Caki2 (cell line): ENCODE measurements at regions not wholly inside any gene's neighbourhood (a gene's known extent, or its start where the extent isn't known, plus 50 kb on each side); places are given as distances from the start of the nearest gene placed in this dataset.

Experiments
- DNase-seq: peaks from one replicate; pipeline ENCODE4 v3.0.0-alpha.2; 2015; ENCODE audit warnings: low read depth
- in situ Hi-C: cut with HindIII; loops from 2 replicates; pipeline ENCODE4 v1.10.0; 2016; ENCODE audit warnings: low sequenced_read_pairs, low pct_unique_long_range_greater_than_20kb, mixed read lengths

DNA sequence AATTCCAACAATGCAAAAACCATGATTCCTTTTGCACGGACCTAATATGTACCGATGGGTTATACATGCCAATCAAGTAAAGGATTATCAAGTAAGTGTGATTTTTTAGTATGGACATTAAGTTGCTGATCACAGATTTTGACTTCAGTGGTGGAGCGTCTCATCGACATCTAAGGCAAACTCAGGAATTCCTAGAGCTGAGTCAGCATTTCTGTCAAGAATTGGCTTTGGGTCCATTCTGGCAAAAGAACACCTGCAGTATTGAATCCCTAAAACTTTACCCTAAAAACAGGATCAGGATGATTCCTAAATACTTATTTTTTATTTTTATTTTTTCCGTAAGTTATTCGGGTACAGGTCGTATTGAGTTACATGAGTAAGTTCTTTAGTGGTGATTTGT lies 83.6 kb downstream of the HPGD start:
- DNase-seq, result no peak
- in situ Hi-C loops, result no loop called here

- in situ Hi-C loops, result no loop called here
- DNase-seq, result no peak
These were observed 84.5 kb downstream of the HPGD start for GRCh38 chr4:174437749-174438148.

DNA sequence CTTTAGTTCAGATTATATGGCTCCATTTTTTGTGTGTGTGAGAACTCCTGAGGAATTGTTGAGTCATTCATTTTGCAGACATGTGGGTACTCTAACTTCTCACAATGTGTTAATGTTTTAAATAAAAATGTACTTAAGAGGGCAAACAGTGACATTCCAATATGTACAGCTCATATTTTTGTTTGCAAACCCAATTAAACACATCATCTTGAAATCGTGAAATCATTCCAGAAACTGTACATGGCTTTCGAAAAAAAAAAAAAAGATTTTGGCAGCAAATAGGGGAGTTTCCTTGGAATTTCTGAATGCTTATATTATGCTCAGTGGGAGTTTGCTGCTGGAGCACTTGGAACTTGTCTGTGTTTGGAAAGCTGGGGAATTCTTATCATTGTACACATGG lies 85.0 kb downstream of the HPGD start:
- peak; percentile 68 for DNase-seq
- in situ Hi-C loops, result no loop called here

DNA sequence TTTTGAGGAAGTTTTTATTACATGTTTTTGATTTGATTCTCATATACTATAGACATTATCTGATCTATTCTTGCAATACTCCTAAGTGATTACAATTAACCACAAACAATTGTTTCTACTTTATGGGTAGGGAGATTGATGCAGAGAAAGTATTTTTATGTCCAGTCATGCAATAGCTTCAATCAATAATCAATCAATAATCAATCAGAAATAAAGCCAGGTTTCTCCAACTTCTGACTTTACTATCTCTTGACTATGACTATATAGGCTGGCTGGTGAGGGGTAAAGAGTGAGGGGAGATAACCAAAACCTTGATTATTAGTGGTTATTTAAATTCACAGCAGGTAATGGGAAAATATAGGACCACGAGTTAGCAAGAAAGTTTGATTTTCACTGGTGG lies 85.9 kb downstream of the HPGD start:
- no peak for DNase-seq
- in situ Hi-C loops, result no loop called here

DNA sequence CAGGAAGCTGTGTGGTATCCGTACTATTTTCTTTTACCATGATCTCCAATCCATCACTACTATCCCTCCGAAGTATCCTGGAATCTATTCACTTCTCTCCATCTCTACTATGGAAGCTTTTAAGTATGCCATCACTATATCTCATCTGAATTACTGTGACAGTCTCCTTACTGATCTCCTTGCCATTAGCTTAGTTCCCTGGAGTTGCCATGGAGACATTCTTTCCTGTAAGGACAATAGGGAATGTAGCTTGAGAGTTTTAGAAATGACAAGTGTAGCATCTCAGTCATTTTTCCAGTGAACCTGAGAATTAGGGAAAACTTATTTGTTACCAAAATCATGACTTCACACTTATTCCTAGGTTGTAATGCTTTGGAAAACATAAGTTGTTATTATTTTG lies 86.3 kb downstream of the HPGD start:
- in situ Hi-C loops, result no loop called here
- no peak for DNase-seq

GRCh38 chr4:174434455-174434854 lies 87.8 kb downstream of the HPGD start:
- in situ Hi-C loops, result no loop called here
- no peak for DNase-seq

- in situ Hi-C loops, result no loop called here
- no peak for DNase-seq
These were observed 91.7 kb downstream of the HPGD start for GRCh38 chr4:174430576-174430975.

DNA sequence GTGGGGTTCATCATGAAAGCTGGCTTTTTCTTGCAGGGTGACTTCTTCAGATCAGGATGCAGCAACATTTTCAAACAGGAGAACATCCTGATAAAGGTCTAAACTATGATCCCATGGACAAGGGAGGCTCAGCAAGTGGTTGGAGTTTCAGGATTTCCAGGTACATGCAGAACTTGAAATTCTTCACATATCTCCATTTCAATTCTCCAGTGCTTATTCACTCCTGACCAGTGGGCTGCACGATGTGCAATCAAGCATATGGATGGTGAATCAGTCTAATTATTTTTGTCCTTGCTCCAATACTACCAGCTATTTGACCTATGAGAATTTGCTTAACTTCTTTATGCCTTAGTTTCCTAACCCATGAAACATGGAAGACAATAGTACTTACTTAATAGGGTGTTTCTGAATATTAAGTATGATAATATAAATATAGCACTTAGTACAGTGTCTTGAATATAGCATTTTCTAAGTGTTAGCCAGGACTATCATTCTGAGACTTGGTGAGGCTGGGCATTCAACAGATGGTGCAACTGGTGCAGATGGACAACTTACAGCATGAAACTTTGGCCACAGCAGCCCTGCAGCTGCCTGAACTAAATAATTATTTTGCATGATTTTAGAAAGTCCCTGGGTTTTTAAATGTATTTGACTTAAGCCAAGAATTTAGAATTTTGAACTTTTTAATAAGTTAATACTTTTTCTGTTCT lies 92.4 kb downstream of the HPGD start:
- DNase-seq, result peak; percentile 58
- in situ Hi-C loops, result no loop called here

GRCh38 chr4:174427571-174428140 lies 94.6 kb downstream of the HPGD start:
- no peak for DNase-seq
- in situ Hi-C loops, result no loop called here

DNA sequence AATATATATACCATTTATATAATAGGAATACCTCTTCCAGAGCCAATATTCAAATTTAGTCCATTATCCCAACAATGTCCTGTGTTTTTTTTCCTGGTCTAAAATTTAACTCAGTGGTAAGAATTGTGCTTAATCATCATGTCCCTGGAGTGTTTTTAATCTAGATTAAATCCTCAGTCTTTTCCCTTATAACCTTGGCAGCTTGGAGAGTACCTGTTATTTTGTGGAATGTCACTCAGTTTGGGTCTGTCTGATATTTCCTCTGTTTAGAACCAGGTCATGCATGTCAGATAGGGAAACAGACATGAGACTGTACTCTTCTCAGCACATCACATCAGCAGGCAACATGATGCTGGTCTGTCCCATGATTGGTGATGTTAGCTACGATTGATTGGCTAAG lies 96.6 kb downstream of the HPGD start:
- DNase-seq, result peak; percentile 62
- in situ Hi-C loops, result no loop called here

DNA sequence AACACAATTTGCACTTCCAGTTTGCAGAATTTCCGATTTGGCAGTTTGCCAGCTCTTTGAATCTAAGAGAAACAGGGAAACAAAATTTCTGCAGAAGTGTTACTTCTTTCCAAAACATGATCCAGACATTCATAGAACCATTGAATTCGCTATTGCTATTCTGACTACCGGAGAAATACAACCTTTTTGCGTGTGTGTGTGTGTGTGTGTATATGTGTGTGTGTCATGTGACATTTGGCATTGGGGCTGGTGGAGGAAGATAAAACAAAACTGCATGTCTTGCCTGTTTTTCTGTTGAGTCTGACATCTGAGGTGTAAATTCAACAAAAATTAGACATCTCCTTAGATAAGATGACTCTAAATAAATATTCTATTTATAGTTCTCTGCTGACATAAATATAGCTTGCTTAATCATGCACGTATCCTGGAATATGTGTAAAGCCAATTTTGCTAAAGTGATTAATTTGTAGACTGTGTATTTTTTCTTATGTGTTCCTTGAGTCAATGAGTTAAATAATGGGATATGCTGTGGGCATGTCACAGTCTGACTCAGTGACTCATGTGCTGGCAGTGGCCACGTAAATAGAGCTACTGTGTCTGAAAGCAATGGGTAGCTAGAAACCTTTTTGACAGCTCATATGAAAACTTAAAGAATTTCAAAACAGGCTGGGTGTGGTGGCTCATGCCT lies 98.9 kb downstream of the HPGD start:
- peak; percentile 77 for DNase-seq
- in situ Hi-C loops, result no loop called here

DNA sequence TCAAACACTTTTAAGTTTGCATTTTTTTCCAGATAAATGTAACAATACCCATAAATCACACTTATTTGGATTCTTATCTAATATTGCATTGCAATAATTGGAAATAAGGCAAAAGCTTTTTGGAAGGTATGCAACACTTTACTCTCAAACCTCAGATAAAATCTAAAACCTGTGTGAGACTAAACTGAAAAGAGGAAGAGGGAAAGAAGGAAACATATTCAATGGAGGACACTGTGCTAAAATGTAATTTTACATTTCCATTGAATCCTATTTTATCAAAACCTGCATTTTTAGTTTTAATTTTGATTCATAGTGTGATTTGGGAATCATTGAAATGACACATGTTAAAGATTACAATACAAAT lies 99.4 kb downstream of the HPGD start:
- DNase-seq, result peak; percentile 10
- in situ Hi-C loops, result no loop called here

- no peak for DNase-seq
- in situ Hi-C loops, result no loop called here
These were observed 102.0 kb downstream of the HPGD start for GRCh38 chr4:174420316-174420715.

DNA sequence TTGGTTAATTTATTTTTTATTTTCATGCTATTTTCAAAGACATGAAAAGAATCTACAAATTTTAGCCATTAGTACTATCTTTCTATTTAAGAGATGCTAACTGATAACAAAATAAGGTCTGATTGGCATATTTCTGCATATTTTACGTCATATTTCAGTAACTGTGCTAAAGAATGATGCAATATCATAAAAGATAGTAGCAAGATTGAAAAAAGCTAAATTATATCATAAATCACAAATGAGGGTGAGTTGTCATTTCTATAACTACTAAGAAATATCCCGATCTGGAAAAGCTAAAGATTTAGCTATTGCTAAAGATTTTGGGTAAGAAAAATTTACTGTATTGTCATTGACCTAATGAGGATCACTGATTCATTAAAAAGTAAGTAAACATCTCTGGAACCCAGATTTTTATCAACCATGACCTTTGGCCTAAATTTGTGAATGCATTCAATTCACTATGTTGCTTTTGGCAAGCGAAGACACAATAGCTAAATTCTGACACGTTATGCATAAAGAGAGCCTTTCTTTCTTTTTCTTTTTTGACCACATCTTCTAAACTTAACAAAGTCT lies 103.6 kb downstream of the HPGD start:
- no peak for DNase-seq

GRCh38 chr4:174408841-174409552 lies 113.3 kb downstream of the HPGD start:
- no peak for DNase-seq
- in situ Hi-C loops, result no loop called here

More for the DNA sequence above, 103.6 kb downstream of the HPGD start:
- in situ Hi-C loops, result no loop called here

GRCh38 chr4:174406383-174406782 lies 115.9 kb downstream of the HPGD start:
- DNase-seq, result no peak
- in situ Hi-C loops, result no loop called here

GRCh38 chr4:174405923-174406322 lies 116.4 kb downstream of the HPGD start:
- in situ Hi-C loops, result no loop called here
- no peak for DNase-seq

DNA sequence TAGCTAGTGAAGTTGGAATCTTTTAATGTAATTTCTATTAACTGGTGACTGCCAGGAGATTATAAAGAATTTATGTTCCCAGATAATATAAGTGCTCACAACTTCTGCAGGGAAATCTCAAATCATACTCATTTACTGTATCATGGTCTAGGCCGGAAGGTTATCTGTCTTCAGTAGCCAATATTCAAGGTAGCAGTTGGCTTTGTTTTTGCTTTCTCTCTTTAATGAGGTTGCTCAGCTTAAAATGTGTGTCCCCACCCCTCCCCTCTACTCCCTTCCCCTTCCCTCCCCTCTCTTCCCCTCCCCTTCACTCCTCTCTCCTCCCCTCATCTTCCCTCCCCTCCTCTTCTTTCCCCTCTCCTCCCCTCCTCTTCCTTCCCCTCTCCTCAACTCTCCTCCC lies 117.6 kb downstream of the HPGD start:
- in situ Hi-C loops, result no loop called here
- DNase-seq, result no peak

- in situ Hi-C loops, result no loop called here
- no peak for DNase-seq
These were observed 119.1 kb downstream of the HPGD start for GRCh38 chr4:174403177-174403543.
